Urothelium cell line (cell line): ENCODE measurements at regions not wholly inside any gene's neighbourhood (a gene's known extent, or its start where the extent isn't known, plus 50 kb on each side); places are given as distances from the start of the nearest gene placed in this dataset.
A peak's percentile ranks its signal among the peaks of the same experiment; 100 is the strongest.
"Not testable (repeated sequence)": the region's sequence is repeated elsewhere in the genome, so short reads cannot be mapped to it uniquely, and the experiment has no call there.

ENCODE experiments used
- DNase-seq: peaks from one replicate; pipeline ENCODE4 v3.0.0; 2011; ENCODE audit warnings: low spot score, mixed read lengths
- FAIRE-seq: peaks from 2 replicates; lab custom pipeline; 2011; peaks lifted over from hg19 to GRCh38; lab: Jason Lieb, UNC

- no peak for DNase-seq
- FAIRE-seq, result no peak
These were observed 1090.2 kb downstream of the PLOD2 start for GRCh38 chr3:145070795-145071194.

- DNase-seq, result no peak
- no peak for FAIRE-seq
These were observed 1081.5 kb downstream of the PLOD2 start for GRCh38 chr3:145079436-145079835.

- FAIRE-seq, result no peak
- no peak for DNase-seq
These were observed 1073.9 kb downstream of the PLOD2 start for GRCh38 chr3:145087038-145087437.

GRCh38 chr3:145088917-145089316 is 1072.1 kb downstream of the PLOD2 start:
- no peak for FAIRE-seq
- no peak for DNase-seq

- FAIRE-seq (no peak), DNase-seq (no peak)
These were observed 1071.6 kb downstream of the PLOD2 start for GRCh38 chr3:145089337-145089736.

GRCh38 chr3:145094355-145094941 is 1066.5 kb downstream of the PLOD2 start:
- FAIRE-seq (no peak), DNase-seq (peak; percentile 11)

GRCh38 chr3:145111141-145111540 is 1049.8 kb downstream of the PLOD2 start:
- FAIRE-seq, DNase-seq: not testable (repeated sequence)

- DNase-seq (no peak), FAIRE-seq (no peak)
These were observed 1044.2 kb downstream of the PLOD2 start for GRCh38 chr3:145116769-145117168.

GRCh38 chr3:145118303-145118702 is 1042.7 kb downstream of the PLOD2 start:
- FAIRE-seq, result no peak
- DNase-seq, result no peak

GRCh38 chr3:145124900-145125678 is 1035.9 kb downstream of the PLOD2 start:
- no peak for DNase-seq
- FAIRE-seq, result no peak

- DNase-seq (no peak), FAIRE-seq (no peak)
These were observed 1027.7 kb downstream of the PLOD2 start for GRCh38 chr3:145133281-145133680.

- FAIRE-seq, result no peak
These were observed 1026.2 kb downstream of the PLOD2 start for GRCh38 chr3:145134738-145135137.

GRCh38 chr3:145144361-145144760 is 1016.6 kb downstream of the PLOD2 start:
- DNase-seq (no peak), FAIRE-seq (no peak)

More at GRCh38 chr3:145134738-145135137, 1026.2 kb downstream of the PLOD2 start:
- DNase-seq, result no peak

GRCh38 chr3:145145461-145145860 is 1015.5 kb downstream of the PLOD2 start:
- DNase-seq (no peak), FAIRE-seq (no peak)

- DNase-seq (no peak), FAIRE-seq (no peak)
These were observed 1001.3 kb downstream of the PLOD2 start for GRCh38 chr3:145159640-145160039.

GRCh38 chr3:145170121-145170520 is 990.9 kb downstream of the PLOD2 start:
- DNase-seq, result no peak

GRCh38 chr3:145175626-145176025 is 985.4 kb downstream of the PLOD2 start:
- no peak for DNase-seq
- no peak for FAIRE-seq

More at GRCh38 chr3:145170121-145170520, 990.9 kb downstream of the PLOD2 start:
- no peak for FAIRE-seq

- DNase-seq (no peak), FAIRE-seq (no peak)
These were observed 984.1 kb downstream of the PLOD2 start for GRCh38 chr3:145176907-145177306.

- DNase-seq, result no peak
- no peak for FAIRE-seq
These were observed 983.2 kb downstream of the PLOD2 start for GRCh38 chr3:145177828-145178227.

GRCh38 chr3:145182196-145182911 is 978.6 kb downstream of the PLOD2 start:
- FAIRE-seq (no peak), DNase-seq (no peak)

- DNase-seq (no peak), FAIRE-seq (no peak)
These were observed 977.7 kb downstream of the PLOD2 start for GRCh38 chr3:145183261-145183660.
